ENCODE measurements at regions not wholly inside any gene's neighbourhood (a gene's known extent, or its start where the extent isn't known, plus 50 kb on each side); places are given as distances from the start of the nearest gene placed in this dataset.
"Not testable (repeated sequence)": the region's sequence is repeated elsewhere in the genome, so short reads cannot be mapped to it uniquely, and the experiment has no call there.

- intact Hi-C loops (cut with micrococcal nuclease) = no loop called here
- Mint-ChIP-seq H3K36me3 (peaks cover 14% of the 10 kb centered on the region), H3K27me3 (ENCODE audit: low read depth in 2 of 2) (no peaks in the 10 kb centered on the region), H3K9me3 (peaks cover 2 to 13% of the 10 kb centered on the region in 2 donors), H3K4me3 (no peak overlapping the region), H3K4me1 (no peaks in the 10 kb centered on the region), H3K27ac (no peak overlapping the region)
- Histone ChIP-seq H3K9me3 (ENCODE audit: control insufficient read depth, insufficient read depth, low read length) (peaks cover 30% of the 10 kb centered on the region), H3K36me3 (ENCODE audit: control insufficient read depth, insufficient read depth, low read length) (no peaks in the 10 kb centered on the region), H3K27ac (ENCODE audit: low read length) (no peak overlapping the region), H3K27me3 (ENCODE audit: control insufficient read depth, insufficient read depth, low read length) (no peaks in the 10 kb centered on the region), H3K4me3 (ENCODE audit: low read length) (no peak overlapping the region), H3K4me1 (ENCODE audit: control insufficient read depth, insufficient read depth, low read length) (no peaks in the 10 kb centered on the region)
- 74% methylated on average over 5 of the region's 6 CpGs for WGBS (ENCODE audit: insufficient coverage)
- TF ChIP-seq CTCF (IDR thresholded peaks at IDR 0.05) = no peak
- no peak for ATAC-seq
- DNase-seq = no peak
Measured at GRCh38 chr5:86465052-86465838, 152.5 kb upstream of the COX7C start.

- H3K36me3 ChIP-seq (ENCODE audit: control insufficient read depth, insufficient read depth, low read length); H3K4me3 ChIP-seq (ENCODE audit: low read length); intact Hi-C loops (cut with micrococcal nuclease); DNase-seq; H3K27ac ChIP-seq (ENCODE audit: low read length); ATAC-seq; H3K4me1 ChIP-seq (ENCODE audit: control insufficient read depth, insufficient read depth, low read length); H3K27me3 Mint-ChIP-seq (ENCODE audit: low read depth in 2 of 2); H3K27me3 ChIP-seq (ENCODE audit: control insufficient read depth, insufficient read depth, low read length); H3K4me1 Mint-ChIP-seq; H3K27ac Mint-ChIP-seq; H3K4me3 Mint-ChIP-seq: not testable (repeated sequence)
- peaks cover 30% of the 10 kb centered on the region for H3K9me3 ChIP-seq (ENCODE audit: control insufficient read depth, insufficient read depth, low read length)
- 95% methylated on average over 23 of the region's 23 CpGs for WGBS (ENCODE audit: insufficient coverage)
- peaks cover 2 to 13% of the 10 kb centered on the region in 2 donors for H3K9me3 Mint-ChIP-seq
- peaks cover 14% of the 10 kb centered on the region for H3K36me3 Mint-ChIP-seq
Measured at GRCh38 chr5:86466721-86467120, 151.0 kb upstream of the COX7C start.

GRCh38 chr5:86482008-86482407, 135.7 kb upstream of the COX7C start:
- H3K27ac Mint-ChIP-seq = no peak overlapping the region
- no peaks in the 10 kb centered on the region for H3K4me1 Mint-ChIP-seq
- intact Hi-C loops (cut with micrococcal nuclease) = no loop called here

GRCh38 chr5:86493777-86494176, 124.0 kb upstream of the COX7C start:
- H3K36me3 Mint-ChIP-seq = no peaks in the 10 kb centered on the region
- Histone ChIP-seq H3K4me3 (ENCODE audit: low read length) (no peak overlapping the region), H3K36me3 (ENCODE audit: control insufficient read depth, insufficient read depth, low read length) (no peaks in the 10 kb centered on the region), H3K27me3 (ENCODE audit: control insufficient read depth, insufficient read depth, low read length) (no peaks in the 10 kb centered on the region), H3K27ac (ENCODE audit: low read length) (no peak overlapping the region), H3K4me1 (ENCODE audit: control insufficient read depth, insufficient read depth, low read length) (no peaks in the 10 kb centered on the region), H3K9me3 (ENCODE audit: control insufficient read depth, insufficient read depth, low read length) (no peaks in the 10 kb centered on the region)
- intact Hi-C loops (cut with micrococcal nuclease) = no loop called here
- H3K27me3 Mint-ChIP-seq (ENCODE audit: low read depth in 2 of 2) = no peaks in the 10 kb centered on the region
- H3K27ac Mint-ChIP-seq = no peak overlapping the region
- no peaks in the 10 kb centered on the region for H3K4me1 Mint-ChIP-seq
- no peak overlapping the region for H3K4me3 Mint-ChIP-seq
- peaks cover under 1 to 5% of the 10 kb centered on the region in 2 donors for H3K9me3 Mint-ChIP-seq
- 80% methylated on average over 1 of the region's 1 CpG for WGBS (ENCODE audit: insufficient coverage)
- TF ChIP-seq CTCF (IDR thresholded peaks at IDR 0.05) = no peak
- ATAC-seq = no peak
- DNase-seq = no peak

More at GRCh38 chr5:86482008-86482407, 135.7 kb upstream of the COX7C start:
- 100% methylated on average over 1 of the region's 2 CpGs for WGBS (ENCODE audit: insufficient coverage)
- Histone ChIP-seq H3K27ac (ENCODE audit: low read length) (no peak overlapping the region), H3K36me3 (ENCODE audit: control insufficient read depth, insufficient read depth, low read length) (no peaks in the 10 kb centered on the region), H3K9me3 (ENCODE audit: control insufficient read depth, insufficient read depth, low read length) (no peaks in the 10 kb centered on the region), H3K4me3 (ENCODE audit: low read length) (no peak overlapping the region), H3K4me1 (ENCODE audit: control insufficient read depth, insufficient read depth, low read length) (no peaks in the 10 kb centered on the region), H3K27me3 (ENCODE audit: control insufficient read depth, insufficient read depth, low read length) (no peaks in the 10 kb centered on the region)
- no peaks in the 10 kb centered on the region for H3K27me3 Mint-ChIP-seq (ENCODE audit: low read depth in 2 of 2)
- peaks cover 0 to 8% of the 10 kb centered on the region in 2 donors for H3K9me3 Mint-ChIP-seq
- DNase-seq (no peak), ATAC-seq (no peak)
- TF ChIP-seq CTCF (IDR thresholded peaks at IDR 0.05) = no peak
- no peaks in the 10 kb centered on the region for H3K36me3 Mint-ChIP-seq
- no peak overlapping the region for H3K4me3 Mint-ChIP-seq

Data from natural killer cell (primary cell).